Nephron (organoid): ENCODE measurements at regions not wholly inside any gene's neighbourhood (a gene's known extent, or its start where the extent isn't known, plus 50 kb on each side); places are given as distances from the start of the nearest gene placed in this dataset.
A peak's percentile ranks its signal among the peaks of the same experiment; 100 is the strongest.

ENCODE experiments used
- H3K27ac Mint-ChIP-seq, 3 experiments: 2 replicates each; pipeline ENCODE4 v1.8.0; 2020; ENCODE audit warnings: mixed read lengths in 3 of 3, mild to moderate bottlenecking in 2 of 3, moderate library complexity in 1 of 3
- H3K27me3 Mint-ChIP-seq: 2 replicates; pipeline ENCODE4 v1.8.0; 2021; ENCODE audit warnings: low read depth, mild to moderate bottlenecking, moderate library complexity, mixed read lengths
- H3K36me3 Mint-ChIP-seq: 2 replicates; pipeline ENCODE4 v1.8.0; 2020; ENCODE audit warnings: low read depth, mixed read lengths
- H3K4me1 Mint-ChIP-seq: 2 replicates; pipeline ENCODE4 v1.8.0; 2020; ENCODE audit warnings: mixed read lengths
- H3K4me3 Mint-ChIP-seq, 3 experiments: 2 replicates each; pipeline ENCODE4 v1.8.0; 2020; ENCODE audit warnings: mild to moderate bottlenecking in 3 of 3, mixed read lengths in 3 of 3, moderate library complexity in 2 of 3
- H3K9me3 Mint-ChIP-seq: 2 replicates; pipeline ENCODE4 v1.8.0; 2020; ENCODE audit warnings: mixed read lengths
- TF ChIP-seq, protein P1 (sequence below), 3 experiments: fragments of 200-600 bp; sonication (generic); IDR thresholded peaks; one replicate each; pipeline ENCODE4 v1.5.0; 2021; ENCODE audit warnings: antibody characterized with exemption in 3 of 3; ENCODE audit not compliant: unreplicated experiment in 3 of 3

DNA sequence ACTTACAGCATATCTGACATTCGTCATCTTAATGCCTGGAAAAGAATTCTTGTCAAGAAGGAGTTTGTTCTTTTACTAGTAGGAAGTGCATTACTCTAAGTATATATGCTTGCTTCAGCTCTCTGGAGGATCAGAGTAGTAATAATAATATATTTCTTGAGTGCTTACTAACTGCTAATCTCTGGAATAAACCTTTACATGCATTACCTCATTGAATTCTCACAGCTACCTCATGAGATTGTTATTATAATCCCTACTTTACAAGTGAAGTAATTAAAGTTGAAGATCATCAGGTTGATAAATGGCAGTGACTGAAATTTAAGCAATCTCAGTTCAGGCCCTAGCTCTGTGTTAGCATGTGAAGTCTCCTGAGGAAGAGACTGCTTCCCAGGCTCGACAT lies 115.0 kb upstream of the PDE5A start:
- Mint-ChIP-seq H3K27ac (peak overlapping the region; percentile 75 to 98 (median 93)), H3K36me3 (no peaks in the 10 kb centered on the region), H3K4me3 (peak overlapping the region in 1 of 3 experiments; percentile 12), H3K4me1 (peaks cover 61% of the 10 kb centered on the region), H3K9me3 (no peaks in the 10 kb centered on the region), H3K27me3 (no peaks in the 10 kb centered on the region)
- TF ChIP-seq, protein P1, sequence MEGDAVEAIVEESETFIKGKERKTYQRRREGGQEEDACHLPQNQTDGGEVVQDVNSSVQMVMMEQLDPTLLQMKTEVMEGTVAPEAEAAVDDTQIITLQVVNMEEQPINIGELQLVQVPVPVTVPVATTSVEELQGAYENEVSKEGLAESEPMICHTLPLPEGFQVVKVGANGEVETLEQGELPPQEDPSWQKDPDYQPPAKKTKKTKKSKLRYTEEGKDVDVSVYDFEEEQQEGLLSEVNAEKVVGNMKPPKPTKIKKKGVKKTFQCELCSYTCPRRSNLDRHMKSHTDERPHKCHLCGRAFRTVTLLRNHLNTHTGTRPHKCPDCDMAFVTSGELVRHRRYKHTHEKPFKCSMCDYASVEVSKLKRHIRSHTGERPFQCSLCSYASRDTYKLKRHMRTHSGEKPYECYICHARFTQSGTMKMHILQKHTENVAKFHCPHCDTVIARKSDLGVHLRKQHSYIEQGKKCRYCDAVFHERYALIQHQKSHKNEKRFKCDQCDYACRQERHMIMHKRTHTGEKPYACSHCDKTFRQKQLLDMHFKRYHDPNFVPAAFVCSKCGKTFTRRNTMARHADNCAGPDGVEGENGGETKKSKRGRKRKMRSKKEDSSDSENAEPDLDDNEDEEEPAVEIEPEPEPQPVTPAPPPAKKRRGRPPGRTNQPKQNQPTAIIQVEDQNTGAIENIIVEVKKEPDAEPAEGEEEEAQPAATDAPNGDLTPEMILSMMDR (IDR thresholded peaks at IDR 0.05; ENCODE audit: unreplicated experiment in 3 of 3): no peak

- peak overlapping the region; percentile 81 to 96 (median 90) for H3K27ac Mint-ChIP-seq
- no peaks in the 10 kb centered on the region for H3K9me3 Mint-ChIP-seq
- TF ChIP-seq, protein P1 (IDR thresholded peaks at IDR 0.05; ENCODE audit: unreplicated experiment in 3 of 3): no peak
- no peaks in the 10 kb centered on the region for H3K36me3 Mint-ChIP-seq
- H3K4me1 Mint-ChIP-seq: peaks cover 63% of the 10 kb centered on the region
- H3K27me3 Mint-ChIP-seq: no peaks in the 10 kb centered on the region
- H3K4me3 Mint-ChIP-seq: no peak overlapping the region
Measured at GRCh38 chr4:119739796-119740195, 111.2 kb upstream of the PDE5A start.

GRCh38 chr4:119738901-119739300 lies 110.3 kb upstream of the PDE5A start:
- TF ChIP-seq, protein P1 (IDR thresholded peaks at IDR 0.05; ENCODE audit: unreplicated experiment in 3 of 3): no peak
- no peaks in the 10 kb centered on the region for H3K27me3 Mint-ChIP-seq
- H3K9me3 Mint-ChIP-seq: no peaks in the 10 kb centered on the region
- no peaks in the 10 kb centered on the region for H3K36me3 Mint-ChIP-seq
- no peak overlapping the region for H3K4me3 Mint-ChIP-seq
- H3K27ac Mint-ChIP-seq: peak overlapping the region; percentile 81 to 96 (median 90)
- H3K4me1 Mint-ChIP-seq: peaks cover 61% of the 10 kb centered on the region

- peak overlapping the region in 1 of 3 experiments; percentile 90 for H3K27ac Mint-ChIP-seq
- peaks cover 65% of the 10 kb centered on the region for H3K4me1 Mint-ChIP-seq
- H3K36me3 Mint-ChIP-seq: no peaks in the 10 kb centered on the region
- no peaks in the 10 kb centered on the region for H3K9me3 Mint-ChIP-seq
- TF ChIP-seq, protein P1 (IDR thresholded peaks at IDR 0.05; ENCODE audit: unreplicated experiment in 3 of 3): no peak
- H3K27me3 Mint-ChIP-seq: no peaks in the 10 kb centered on the region
- H3K4me3 Mint-ChIP-seq: no peak overlapping the region
Measured at GRCh38 chr4:119736559-119736958, 108.0 kb upstream of the PDE5A start.

DNA sequence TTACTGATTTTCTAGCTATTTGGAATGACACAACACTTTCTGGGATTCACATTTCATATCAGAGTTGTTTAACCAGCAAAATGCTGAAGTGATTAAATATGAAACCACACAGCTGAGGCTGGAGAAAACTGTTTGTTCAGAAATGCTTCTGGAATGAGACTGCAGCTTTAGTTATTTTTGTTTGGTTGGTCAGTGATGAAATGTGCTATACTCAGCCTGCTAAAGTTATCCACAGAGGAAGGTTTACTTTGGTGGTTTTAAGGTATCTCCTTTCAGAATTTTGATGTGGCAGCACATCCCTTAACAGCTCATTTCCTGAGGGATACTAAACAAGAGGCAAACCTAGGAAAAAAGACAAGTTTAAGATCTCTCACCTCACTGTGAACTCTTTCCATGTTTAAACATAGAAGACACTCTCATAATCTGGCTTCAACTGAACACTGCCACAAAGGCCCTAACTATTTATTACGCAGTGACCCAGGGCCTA lies 106.6 kb upstream of the PDE5A start:
- no peaks in the 10 kb centered on the region for H3K36me3 Mint-ChIP-seq
- TF ChIP-seq, protein P1 (IDR thresholded peaks at IDR 0.05; ENCODE audit: unreplicated experiment in 3 of 3): no peak
- H3K27ac Mint-ChIP-seq: peak overlapping the region; percentile 93 to 96 (median 95)
- peaks cover 78% of the 10 kb centered on the region for H3K4me1 Mint-ChIP-seq
- no peaks in the 10 kb centered on the region for H3K27me3 Mint-ChIP-seq
- H3K4me3 Mint-ChIP-seq: peak overlapping the region in 1 of 3 experiments; percentile 33
- H3K9me3 Mint-ChIP-seq: no peaks in the 10 kb centered on the region

GRCh38 chr4:119733431-119733830 lies 104.8 kb upstream of the PDE5A start:
- TF ChIP-seq, protein P1 (IDR thresholded peaks at IDR 0.05; ENCODE audit: unreplicated experiment in 3 of 3): no peak
- Mint-ChIP-seq H3K36me3 (peaks cover 4% of the 10 kb centered on the region), H3K27me3 (no peaks in the 10 kb centered on the region), H3K4me1 (peaks cover 79% of the 10 kb centered on the region), H3K4me3 (no peak overlapping the region), H3K27ac (peak overlapping the region; percentile 93 to 96 (median 95)), H3K9me3 (peaks cover under 1% of the 10 kb centered on the region)
